ENCODE measurements at regions not wholly inside any gene's neighbourhood (a gene's known extent, or its start where the extent isn't known, plus 50 kb on each side); places are given as distances from the start of the nearest gene placed in this dataset.

- no peak for TF ChIP-seq GATA3 (IDR thresholded peaks at IDR 0.05; ENCODE audit: low read depth, low read length)
- TF ChIP-seq GATA2 (IDR thresholded peaks at IDR 0.05; ENCODE audit: low read depth, low read length) = no peak
Measured at GRCh38 chr15:19943515-19943914, 598.1 kb downstream of the GOLGA6L6 start.
